ENCODE measurements at regions not wholly inside any gene's neighbourhood (a gene's known extent, or its start where the extent isn't known, plus 50 kb on each side); places are given as distances from the start of the nearest gene placed in this dataset.

DNA sequence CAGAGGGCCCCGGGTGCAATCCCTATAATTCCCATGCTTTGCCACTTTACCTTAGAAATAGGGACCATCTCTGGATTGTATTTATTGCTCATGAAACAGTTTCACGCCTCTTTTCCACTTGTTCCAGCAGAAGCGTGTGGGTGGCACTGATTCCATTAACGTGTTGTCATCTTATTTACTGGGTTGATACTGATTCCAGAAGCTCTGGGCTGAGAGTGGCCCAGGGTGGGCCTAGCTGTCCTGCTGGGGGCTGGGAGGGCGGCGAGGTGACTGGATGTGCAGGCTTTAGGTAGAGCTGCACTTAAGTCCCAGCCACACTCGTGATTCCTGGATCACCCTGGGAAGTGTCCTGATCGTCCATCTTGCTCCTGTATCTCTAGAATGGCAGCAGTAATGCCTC, 155.0 kb downstream of the TEX29 start:
- no peaks in the 10 kb centered on the region for H3K36me3 ChIP-seq
- ATAC-seq (no peak), DNase-seq (no peak)
- peaks cover 0 to 21% (median 3%) of the 10 kb centered on the region in 9 donors for H3K27me3 ChIP-seq
- WGBS, 4 donors, result 77 to 80% (median 77%) methylated on average over 8 of the region's 8 CpGs
- no peak overlapping the region for H3K27ac ChIP-seq
- intact Hi-C loops (cut with DNase I), result loop anchor here in 7 of 10 donors (2.0 to 10.0 kb wide), 4 partner anchors 967 to 1132 kb away; no protein-coding TSS in a partner anchor
- no peaks in the 10 kb centered on the region for H3K9me3 ChIP-seq
- TF ChIP-seq CTCF (IDR thresholded peaks at IDR 0.05), result no peak
- no peak for TF ChIP-seq POLR2A (IDR thresholded peaks at IDR 0.05)
- no peaks in the 10 kb centered on the region for H3K4me1 ChIP-seq
- no peak overlapping the region for H3K4me3 ChIP-seq

DNA sequence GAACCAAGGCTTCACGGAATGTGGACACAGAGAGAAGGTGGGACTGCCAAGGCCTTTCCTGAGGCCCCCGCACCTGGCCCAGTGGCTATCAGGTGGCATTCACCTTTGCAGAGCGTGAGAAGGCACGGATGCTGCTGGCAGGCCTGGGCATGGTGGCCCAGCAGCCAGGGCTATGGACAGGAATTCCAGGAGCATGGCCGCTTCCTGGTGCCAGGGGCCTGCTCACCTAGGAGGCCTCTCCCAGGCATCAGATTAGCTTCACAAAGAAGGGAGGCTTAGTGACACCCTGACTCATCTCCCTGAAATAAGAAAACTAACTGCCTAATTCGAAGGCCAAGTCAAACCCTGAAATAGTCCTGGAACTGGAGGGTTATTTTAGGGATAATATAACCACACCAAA, 155.8 kb downstream of the TEX29 start:
- no peak overlapping the region for H3K4me3 ChIP-seq
- ATAC-seq (no peak), DNase-seq (no peak)
- H3K36me3 ChIP-seq, result no peaks in the 10 kb centered on the region
- 75 to 95% (median 86%) methylated on average over 6 of the region's 6 CpGs for WGBS, 4 donors
- no peaks in the 10 kb centered on the region for H3K4me1 ChIP-seq
- H3K27ac ChIP-seq, result no peak overlapping the region
- H3K9me3 ChIP-seq, result no peaks in the 10 kb centered on the region
- intact Hi-C loops (cut with DNase I), result loop anchor here in 4 of 10 donors (1.0 to 10.0 kb wide), 4 partner anchors 967 to 1131 kb away; no protein-coding TSS in a partner anchor
- peaks cover 0 to 25% (median 3%) of the 10 kb centered on the region in 9 donors for H3K27me3 ChIP-seq
- TF ChIP-seq CTCF (IDR thresholded peaks at IDR 0.05) (no peak), POLR2A (IDR thresholded peaks at IDR 0.05) (no peak)

DNA sequence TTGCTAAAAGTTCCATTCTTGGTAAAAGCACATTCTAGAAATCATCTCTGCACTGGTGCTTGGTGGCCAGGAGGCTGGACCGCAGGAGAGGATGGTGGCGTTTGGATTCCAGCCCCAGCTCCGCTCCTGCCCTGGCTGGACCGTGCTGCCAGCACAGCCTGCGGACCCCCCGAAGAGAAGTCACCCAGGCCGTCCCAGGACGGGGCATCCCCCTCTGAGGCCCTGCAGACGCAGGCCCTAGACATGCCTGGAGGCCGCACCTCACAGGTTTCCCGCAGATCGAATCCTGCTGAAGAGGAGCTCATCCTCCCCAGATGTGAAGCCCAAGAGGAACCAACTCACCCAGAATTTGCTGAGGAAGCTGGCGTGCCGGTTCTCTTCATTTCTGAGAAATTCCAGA, 159.0 kb downstream of the TEX29 start:
- Histone ChIP-seq H3K27me3 (peaks cover 0 to 20% (median 0%) of the 10 kb centered on the region in 9 donors), H3K36me3 (no peaks in the 10 kb centered on the region), H3K4me1 (no peaks in the 10 kb centered on the region), H3K9me3 (no peaks in the 10 kb centered on the region), H3K4me3 (no peak overlapping the region), H3K27ac (no peak overlapping the region)
- intact Hi-C loops (cut with DNase I), result loop anchor here in 3 of 10 donors (5.0 to 10.0 kb wide), 2 partner anchors 1125 to 1128 kb away; no protein-coding TSS in a partner anchor
- no peak for DNase-seq
- WGBS, 4 donors, result 83 to 94% (median 84%) methylated on average over 6 to 14 of the region's 14 CpGs
- ATAC-seq, result no peak
- no peak for TF ChIP-seq POLR2A (IDR thresholded peaks at IDR 0.05)
- TF ChIP-seq CTCF (IDR thresholded peaks at IDR 0.05), result no peak

DNA sequence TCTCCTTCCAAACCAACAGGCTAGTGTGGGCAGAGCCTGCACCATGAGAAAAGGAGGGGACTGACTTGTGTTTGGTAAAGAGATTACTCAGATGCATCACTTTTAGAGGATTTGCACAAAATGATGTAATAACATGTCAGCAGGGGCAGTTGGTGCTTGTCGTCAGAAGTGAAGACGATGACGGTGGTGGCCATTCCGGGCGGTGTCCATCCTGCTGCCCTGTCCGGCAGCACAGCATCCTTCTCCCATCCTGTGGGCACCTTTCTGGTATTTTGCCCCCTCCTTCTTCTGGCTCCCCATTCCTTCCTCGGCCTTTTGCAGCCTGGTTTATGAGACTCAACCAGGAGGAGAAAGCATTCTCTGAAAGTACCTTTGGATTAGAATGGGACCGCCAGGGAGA, 160.1 kb downstream of the TEX29 start:
- no peak for DNase-seq
- intact Hi-C loops (cut with DNase I), result no loop called here
- no peak for ATAC-seq
- peaks cover 0 to under 1% (median 0%) of the 10 kb centered on the region in 12 donors for H3K9me3 ChIP-seq
- no peaks in the 10 kb centered on the region for H3K36me3 ChIP-seq
- H3K27me3 ChIP-seq, result peaks cover 0 to 20% (median 0%) of the 10 kb centered on the region in 9 donors
- H3K4me3 ChIP-seq, result no peak overlapping the region
- TF ChIP-seq POLR2A (IDR thresholded peaks at IDR 0.05) (no peak), CTCF (IDR thresholded peaks at IDR 0.05) (no peak)
- no peaks in the 10 kb centered on the region for H3K4me1 ChIP-seq
- H3K27ac ChIP-seq, result no peak overlapping the region
- 72 to 82% (median 80%) methylated on average over 8 of the region's 8 CpGs for WGBS, 4 donors
